ENCODE measurements at regions not wholly inside any gene's neighbourhood (a gene's known extent, or its start where the extent isn't known, plus 50 kb on each side); places are given as distances from the start of the nearest gene placed in this dataset.

- Histone ChIP-seq H3K4me2 (ENCODE audit: insufficient read depth, low read length) (no peak overlapping the region), H2AFZ (ENCODE audit: low read length) (no peak overlapping the region), H4K20me1 (ENCODE audit: insufficient read depth, low read length) (no peaks in the 10 kb centered on the region), H3K79me2 (ENCODE audit: insufficient read depth, low read length) (no peaks in the 10 kb centered on the region), H3K36me3 (ENCODE audit: insufficient read depth, low read length) (no peaks in the 10 kb centered on the region), H3K4me3 (ENCODE audit: insufficient read depth, low read length) (no peak overlapping the region), H3K4me1 (ENCODE audit: insufficient read depth, low read length) (no peaks in the 10 kb centered on the region), H3K27me3 (ENCODE audit: insufficient read depth, low read length) (no peaks in the 10 kb centered on the region), H3K27ac (ENCODE audit: low read depth, low read length) (no peak overlapping the region), H3K9me3 (ENCODE audit: low read depth, low read length) (no peaks in the 10 kb centered on the region)
- no peak for DNase-seq (ENCODE audit: insufficient read length, low spot score, missing footprints)
- no peak for TF ChIP-seq CTCF (IDR thresholded peaks at IDR 0.05; ENCODE audit: extremely low read depth, low read depth, low read length)
These were observed 358.2 kb upstream of the NR3C2 start for GRCh38 chr4:148800336-148800885.

- Histone ChIP-seq H3K79me2 (ENCODE audit: insufficient read depth, low read length) (no peaks in the 10 kb centered on the region), H3K4me3 (ENCODE audit: insufficient read depth, low read length) (no peak overlapping the region), H3K4me1 (ENCODE audit: insufficient read depth, low read length) (no peaks in the 10 kb centered on the region), H3K4me2 (ENCODE audit: insufficient read depth, low read length) (no peak overlapping the region), H3K36me3 (ENCODE audit: insufficient read depth, low read length) (no peaks in the 10 kb centered on the region), H4K20me1 (ENCODE audit: insufficient read depth, low read length) (no peaks in the 10 kb centered on the region), H3K27me3 (ENCODE audit: insufficient read depth, low read length) (no peaks in the 10 kb centered on the region), H2AFZ (ENCODE audit: low read length) (no peak overlapping the region), H3K9me3 (ENCODE audit: low read depth, low read length) (no peaks in the 10 kb centered on the region), H3K27ac (ENCODE audit: low read depth, low read length) (no peak overlapping the region)
- DNase-seq (ENCODE audit: insufficient read length, low spot score, missing footprints) = no peak
- TF ChIP-seq CTCF (IDR thresholded peaks at IDR 0.05; ENCODE audit: extremely low read depth, low read depth, low read length) = no peak
These were observed 353.1 kb upstream of the NR3C2 start for GRCh38 chr4:148795156-148795864.

- H3K4me3 ChIP-seq (ENCODE audit: insufficient read depth, low read length) = no peak overlapping the region
- no peak overlapping the region for H3K27ac ChIP-seq (ENCODE audit: low read depth, low read length)
- no peaks in the 10 kb centered on the region for H4K20me1 ChIP-seq (ENCODE audit: insufficient read depth, low read length)
- H3K9me3 ChIP-seq (ENCODE audit: low read depth, low read length) = no peaks in the 10 kb centered on the region
- no peak for DNase-seq (ENCODE audit: insufficient read length, low spot score, missing footprints)
- H3K36me3 ChIP-seq (ENCODE audit: insufficient read depth, low read length) = no peaks in the 10 kb centered on the region
- no peaks in the 10 kb centered on the region for H3K79me2 ChIP-seq (ENCODE audit: insufficient read depth, low read length)
- H3K27me3 ChIP-seq (ENCODE audit: insufficient read depth, low read length) = no peaks in the 10 kb centered on the region
- no peak overlapping the region for H2AFZ ChIP-seq (ENCODE audit: low read length)
- no peak overlapping the region for H3K4me2 ChIP-seq (ENCODE audit: insufficient read depth, low read length)
- H3K4me1 ChIP-seq (ENCODE audit: insufficient read depth, low read length) = no peaks in the 10 kb centered on the region
- TF ChIP-seq CTCF (IDR thresholded peaks at IDR 0.05; ENCODE audit: extremely low read depth, low read depth, low read length) = no peak
These were observed 351.0 kb upstream of the NR3C2 start for GRCh38 chr4:148793221-148793620.

- Histone ChIP-seq H3K4me3 (ENCODE audit: insufficient read depth, low read length) (no peak overlapping the region), H4K20me1 (ENCODE audit: insufficient read depth, low read length) (no peaks in the 10 kb centered on the region), H3K4me1 (ENCODE audit: insufficient read depth, low read length) (no peaks in the 10 kb centered on the region), H3K9me3 (ENCODE audit: low read depth, low read length) (no peaks in the 10 kb centered on the region), H3K79me2 (ENCODE audit: insufficient read depth, low read length) (no peaks in the 10 kb centered on the region), H3K27me3 (ENCODE audit: insufficient read depth, low read length) (no peaks in the 10 kb centered on the region), H3K36me3 (ENCODE audit: insufficient read depth, low read length) (no peaks in the 10 kb centered on the region), H3K4me2 (ENCODE audit: insufficient read depth, low read length) (no peak overlapping the region), H3K27ac (ENCODE audit: low read depth, low read length) (no peak overlapping the region), H2AFZ (ENCODE audit: low read length) (no peak overlapping the region)
- TF ChIP-seq CTCF (IDR thresholded peaks at IDR 0.05; ENCODE audit: extremely low read depth, low read depth, low read length) = no peak
- DNase-seq (ENCODE audit: insufficient read length, low spot score, missing footprints) = no peak
These were observed 348.5 kb upstream of the NR3C2 start for GRCh38 chr4:148790691-148791090.
